H9 (cell line): ENCODE measurements at regions not wholly inside any gene's neighbourhood (a gene's known extent, or its start where the extent isn't known, plus 50 kb on each side); places are given as distances from the start of the nearest gene placed in this dataset.

Experiments
- DNase-seq: peaks from one replicate; pipeline ENCODE4 v3.0.0-alpha.2; 2017
- H2AFZ ChIP-seq: one replicate; pipeline ENCODE4 v1.6.1; 2013; ENCODE audit warnings: mild to moderate bottlenecking, low read length, control low read depth, moderate library complexity
- H2AK5ac ChIP-seq: 2 replicates; pipeline ENCODE4 v1.6.1; 2013; ENCODE audit warnings: low read length, control low read depth, mixed read lengths; ENCODE audit not compliant: insufficient read length
- H2BK120ac ChIP-seq: one replicate; pipeline ENCODE4 v1.6.1; 2013; ENCODE audit warnings: low read depth, mild to moderate bottlenecking, low read length, control low read depth, inconsistent platforms; ENCODE audit not compliant: poor library complexity, severe bottlenecking
- H2BK12ac ChIP-seq: 2 replicates; pipeline ENCODE4 v1.6.1; 2013; ENCODE audit warnings: low read length, control low read depth, mixed read lengths, low read depth; ENCODE audit not compliant: insufficient read length
- H2BK15ac ChIP-seq: 2 replicates; pipeline ENCODE4 v1.6.1; 2013; ENCODE audit warnings: low read depth, low read length, control low read depth
- H2BK20ac ChIP-seq: one replicate; pipeline ENCODE4 v1.6.1; 2013; ENCODE audit warnings: low read depth, mild to moderate bottlenecking, low read length, control low read depth, inconsistent platforms; ENCODE audit not compliant: poor library complexity, severe bottlenecking
- H2BK5ac ChIP-seq: 2 replicates; pipeline ENCODE4 v1.6.1; 2013; ENCODE audit warnings: low read length, control low read depth, mixed read lengths; ENCODE audit not compliant: insufficient read length
- H3K14ac ChIP-seq: 2 replicates; pipeline ENCODE4 v1.6.1; 2013; ENCODE audit warnings: low read length, control low read depth; ENCODE audit not compliant: insufficient read depth
- H3K18ac ChIP-seq: 2 replicates; pipeline ENCODE4 v1.6.1; 2013; ENCODE audit warnings: low read depth, mild to moderate bottlenecking, mixed read lengths, low read length, control low read depth; ENCODE audit not compliant: insufficient read length
- H3K23ac ChIP-seq: 2 replicates; pipeline ENCODE4 v1.6.1; 2013; ENCODE audit warnings: low read length, control low read depth, mixed read lengths, low read depth; ENCODE audit not compliant: insufficient read length
- H3K23me2 ChIP-seq: 2 replicates; pipeline ENCODE4 v1.6.1; 2013; ENCODE audit warnings: low read depth, mild to moderate bottlenecking, mixed read lengths, low read length, control low read depth; ENCODE audit not compliant: insufficient read length, poor library complexity, severe bottlenecking
- H3K27ac ChIP-seq: 2 replicates; pipeline ENCODE4 v1.5.1; 2013; ENCODE audit warnings: low read length, control low read depth, mixed read lengths, low read depth; ENCODE audit not compliant: insufficient read length
- H3K27me3 ChIP-seq: 2 replicates; pipeline ENCODE4 v1.6.1; 2013; ENCODE audit warnings: low read length, control low read depth, inconsistent platforms; ENCODE audit not compliant: insufficient read depth
- H3K4ac ChIP-seq: 2 replicates; pipeline ENCODE4 v1.6.1; 2013; ENCODE audit warnings: low read depth, mild to moderate bottlenecking, control low read depth, inconsistent platforms, low read length, moderate library complexity
- H3K4me1 ChIP-seq: 2 replicates; pipeline ENCODE4 v1.6.1; 2013; ENCODE audit warnings: low read length, control low read depth, inconsistent platforms; ENCODE audit not compliant: insufficient read depth
- H3K4me2 ChIP-seq: 2 replicates; pipeline ENCODE4 v1.6.1; 2013; ENCODE audit warnings: low read length, control low read depth, mixed read lengths; ENCODE audit not compliant: insufficient read length, insufficient read depth
- H3K56ac ChIP-seq: 2 replicates; pipeline ENCODE4 v1.6.1; 2013; ENCODE audit warnings: low read depth, mild to moderate bottlenecking, mixed read lengths, low read length, control low read depth; ENCODE audit not compliant: insufficient read length
- H3K79me1 ChIP-seq: 2 replicates; pipeline ENCODE4 v1.6.1; 2013; ENCODE audit warnings: low read depth, mild to moderate bottlenecking, moderate library complexity, low read length, control low read depth, inconsistent platforms; ENCODE audit not compliant: insufficient read depth, poor library complexity, severe bottlenecking
- H3K79me2 ChIP-seq: 2 replicates; pipeline ENCODE4 v1.6.1; 2013; ENCODE audit warnings: low read length, control low read depth, inconsistent platforms; ENCODE audit not compliant: insufficient read depth
- H3K9ac ChIP-seq: 2 replicates; pipeline ENCODE4 v1.6.1; 2013; ENCODE audit warnings: low read length, control low read depth, mixed read lengths; ENCODE audit not compliant: insufficient read length; ENCODE audit errors: extremely low read depth
- H3K9me3 ChIP-seq: one replicate; pipeline ENCODE4 v1.6.1; 2013; ENCODE audit warnings: low read depth, low read length, inconsistent platforms; ENCODE audit not compliant: control insufficient read depth
- H3T11ph ChIP-seq: one replicate; pipeline ENCODE4 v1.6.1; 2013; ENCODE audit warnings: mild to moderate bottlenecking, low read length, control low read depth, inconsistent platforms
- H4K20me1 ChIP-seq: one replicate; pipeline ENCODE4 v1.6.1; 2013; ENCODE audit not compliant: control insufficient read depth, insufficient read length, insufficient read depth
- H4K5ac ChIP-seq: 2 replicates; pipeline ENCODE4 v1.6.1; 2013; ENCODE audit warnings: low read depth, mild to moderate bottlenecking, mixed read lengths, low read length, control low read depth; ENCODE audit not compliant: insufficient read length
- H4K8ac ChIP-seq: replicated peaks from 2 replicates; pipeline ENCODE4 v1.6.1; 2013; ENCODE audit warnings: low read length, control low read depth, mixed read lengths, low read depth; ENCODE audit not compliant: insufficient read length
- H4K91ac ChIP-seq: 2 replicates; pipeline ENCODE4 v1.6.1; 2013; ENCODE audit warnings: low read depth, mild to moderate bottlenecking, moderate library complexity, mixed read lengths, low read length, control low read depth; ENCODE audit not compliant: insufficient read length
- H3K27ac Mint-ChIP-seq, 3 experiments: 2 replicates in 2 of 3; 3 replicates in 1 of 3; pipeline ENCODE4 v1.8.0; 2020 to 2021; ENCODE audit warnings: mixed read lengths in 3 of 3, mild to moderate bottlenecking in 1 of 3, moderate library complexity in 1 of 3
- H3K27me3 Mint-ChIP-seq: 2 replicates; pipeline ENCODE4 v1.8.0; 2021; ENCODE audit warnings: low read depth, mild to moderate bottlenecking, moderate library complexity, mixed read lengths
- H3K36me3 Mint-ChIP-seq, 3 experiments: 2 replicates in 2 of 3; 3 replicates in 1 of 3; pipeline ENCODE4 v1.8.0; 2020 to 2021; ENCODE audit warnings: low read depth in 3 of 3, mixed read lengths in 3 of 3; ENCODE audit not compliant: insufficient read depth in 1 of 3
- H3K4me1 Mint-ChIP-seq, 2 experiments: 2 replicates each; pipeline ENCODE4 v1.8.0; 2020; ENCODE audit warnings: mixed read lengths in 2 of 2
- H3K4me3 Mint-ChIP-seq, 2 experiments: 2 replicates in 1 of 2; 3 replicates in 1 of 2; pipeline ENCODE4 v1.8.0; 2020 to 2021; ENCODE audit warnings: mild to moderate bottlenecking in 2 of 2, mixed read lengths in 2 of 2, moderate library complexity in 1 of 2
- H3K9me3 Mint-ChIP-seq, 2 experiments: 2 replicates in 1 of 2; 3 replicates in 1 of 2; pipeline ENCODE4 v1.8.0; 2020; ENCODE audit warnings: mild to moderate bottlenecking in 2 of 2, mixed read lengths in 2 of 2, moderate library complexity in 1 of 2
- CTCF ChIP-seq: fragments of 200-600 bp; sonication (generic); conservative IDR thresholded peaks from 3 replicates; pipeline ENCODE4 v1.8.0; 2021; ENCODE audit warnings: antibody characterized with exemption, mild to moderate bottlenecking
- WGBS: extraction: QIAGEN DNeasy Blood & Tissue Kit; methylation state at CpG from one replicate; pipeline ENCODE4 v1.1.7; 2013; ENCODE audit warnings: missing lambda C conversion rate, low lambda C conversion rate, mixed read lengths; ENCODE audit not compliant: insufficient read length; ENCODE audit errors: extremely low coverage; 5-methylcytosine and 5-hydroxymethylcytosine counted together

GRCh38 chr4:66475596-66475995, 805.3 kb upstream of the EPHA5 start:
- Histone ChIP-seq H2BK12ac (no peak overlapping the region), H3K27me3 (no peaks in the 10 kb centered on the region), H3K79me2 (no peaks in the 10 kb centered on the region), H4K8ac (no peak overlapping the region), H3K9ac (no peak overlapping the region), H3K56ac (no peak overlapping the region), H3T11ph (no peak overlapping the region), H3K79me1 (no peaks in the 10 kb centered on the region), H2BK5ac (no peak overlapping the region), H3K23me2 (no peaks in the 10 kb centered on the region), H2AK5ac (no peak overlapping the region), H3K9me3 (no peaks in the 10 kb centered on the region), H3K23ac (no peak overlapping the region), H2BK20ac (no peak overlapping the region), H4K20me1 (no peaks in the 10 kb centered on the region), H3K4me2 (no peak overlapping the region), H2BK120ac (no peak overlapping the region), H2AFZ (no peak overlapping the region), H3K4ac (no peak overlapping the region), H2BK15ac (no peak overlapping the region), H3K27ac (no peak overlapping the region), H4K5ac (no peak overlapping the region), H4K91ac (no peak overlapping the region), H3K4me1 (no peaks in the 10 kb centered on the region), H3K18ac (no peak overlapping the region), H3K14ac (no peak overlapping the region)
- no peak for DNase-seq
- Mint-ChIP-seq H3K36me3 (peaks cover 0 to 9% (median 0%) of the 10 kb centered on the region in 3 experiments; a peak in 1 of 7 replicates), H3K4me1 (no peaks in the 10 kb centered on the region), H3K27me3 (no peaks in the 10 kb centered on the region), H3K9me3 (peaks cover 3 to 6% of the 10 kb centered on the region in 2 experiments; a peak in 2 of 5 replicates), H3K27ac (no peak overlapping the region), H3K4me3 (no peak overlapping the region)
- no CpG with 5 or more reads among the region's 3 CpGs for WGBS
- no peak for TF ChIP-seq CTCF
